Ovary (tissue), 3 donors: ENCODE measurements at regions not wholly inside any gene's neighbourhood (a gene's known extent, or its start where the extent isn't known, plus 50 kb on each side); places are given as distances from the start of the nearest gene placed in this dataset.

Experiments
- CTCF ChIP-seq, 3 donors: fragments of 450-650 bp in 2 of 3; fragments of 200-600 bp in 1 of 3; IDR thresholded peaks; one replicate each; pipeline versions ENCODE4 v1.5.1 to v1.8.0; 2016 to 2022; ENCODE audit warnings: antibody characterized with exemption in 3 of 3, mild to moderate bottlenecking in 1 of 3
- EP300 ChIP-seq: sonication (generic); formaldehyde crosslinking; IDR thresholded peaks from one replicate; pipeline ENCODE4 v1.6.1; 2017; ENCODE audit warnings: antibody characterized with exemption
- POLR2A ChIP-seq: fragments of 450-650 bp; IDR thresholded peaks from one replicate; pipeline ENCODE4 v1.6.1; 2017; ENCODE audit warnings: antibody characterized with exemption, mild to moderate bottlenecking, moderate library complexity
- donor health status: DM: no; HTN: no; CAD: no.

GRCh38 chr3:10756546-10756945 lies 59.5 kb upstream of the SLC6A11 start:
- TF ChIP-seq CTCF (IDR thresholded peaks at IDR 0.05): no peak
- TF ChIP-seq EP300: no peak
- TF ChIP-seq POLR2A: no peak
